Fibroblast of skin of back (primary cell): ENCODE measurements at regions not wholly inside any gene's neighbourhood (a gene's known extent, or its start where the extent isn't known, plus 50 kb on each side); places are given as distances from the start of the nearest gene placed in this dataset.
A peak's percentile ranks its signal among the peaks of the same experiment; 100 is the strongest.

Source experiments
- DNase-seq: peaks from one replicate; pipeline ENCODE4 v3.0.0-alpha.2; 2013

DNA sequence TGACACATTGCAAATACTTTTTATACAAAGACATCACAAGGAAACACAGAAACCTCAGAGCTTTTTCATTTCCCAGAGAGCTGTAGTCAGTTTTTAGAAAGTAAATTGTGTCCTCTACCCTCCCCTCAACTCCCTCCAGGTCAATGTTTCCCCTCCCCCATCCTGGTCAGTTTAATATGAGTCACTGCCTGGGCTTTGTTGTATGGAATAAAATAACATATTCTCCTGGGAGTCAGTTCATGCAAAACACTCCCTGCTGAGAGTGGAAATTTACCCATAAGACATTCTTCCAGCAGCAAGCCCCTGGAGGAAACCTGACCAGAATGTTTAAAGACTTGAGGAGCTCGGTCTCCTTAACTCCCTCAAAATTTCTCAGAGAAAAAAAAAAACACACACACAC lies 270.1 kb upstream of the LDB2 start:
- peak; percentile 90 for DNase-seq

DNA sequence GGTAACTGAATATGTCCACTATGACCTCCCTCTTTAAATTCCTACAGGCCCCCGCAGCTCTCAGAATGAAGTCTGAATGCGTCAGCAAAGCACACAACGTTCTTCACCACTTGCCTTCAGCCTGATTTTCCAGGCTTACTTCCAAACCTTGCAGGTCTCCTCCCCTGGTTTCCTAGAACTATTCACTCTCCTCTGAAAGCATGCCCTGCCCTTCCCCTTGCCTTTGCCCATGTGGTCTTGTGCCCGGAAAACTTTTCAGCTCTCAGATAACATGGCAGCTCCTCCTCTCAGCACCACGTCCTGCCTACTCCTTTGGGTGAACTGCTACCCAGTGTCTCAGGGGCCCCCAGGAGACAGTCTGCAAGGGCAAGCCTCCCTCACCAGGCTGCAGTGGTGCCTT lies 268.5 kb upstream of the LDB2 start:
- no peak for DNase-seq

DNA sequence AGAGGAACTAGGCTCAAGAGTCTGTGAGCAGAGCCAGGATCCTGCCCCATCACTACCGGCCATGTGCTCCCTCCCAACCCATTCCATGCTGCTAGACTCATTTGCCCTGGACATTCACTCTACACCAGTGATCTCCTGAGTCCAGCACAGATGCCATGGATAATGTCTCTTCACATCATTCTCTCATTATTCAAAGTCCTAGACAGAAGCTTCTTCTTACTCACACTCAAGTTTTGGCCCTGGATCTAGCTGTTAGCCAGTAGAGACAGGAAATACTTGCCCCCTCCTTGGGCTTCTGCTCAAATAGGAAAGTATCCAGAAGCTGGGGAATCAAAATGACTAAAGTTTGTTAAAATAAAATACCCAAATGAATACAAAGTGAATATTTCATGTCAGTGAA lies 266.8 kb upstream of the LDB2 start:
- DNase-seq, result no peak

DNA sequence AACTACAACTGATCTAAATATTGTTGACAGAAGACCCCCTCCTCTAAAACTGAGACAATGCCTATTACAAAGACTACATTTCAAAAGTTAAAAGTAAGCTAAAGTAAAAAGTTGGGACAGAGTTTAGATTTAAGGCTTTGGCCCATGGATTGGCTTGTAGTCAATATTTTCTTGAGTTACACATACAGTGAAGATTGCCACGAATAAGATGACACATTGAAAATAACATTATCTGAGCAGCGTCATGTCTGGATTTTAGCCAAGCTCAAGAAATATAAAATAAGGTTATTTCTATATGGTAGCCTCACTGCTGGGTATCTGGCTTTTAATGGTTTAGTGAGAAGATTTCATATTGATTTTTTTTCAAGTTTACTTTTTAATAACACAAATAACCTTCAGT lies 266.2 kb upstream of the LDB2 start:
- DNase-seq, result peak; percentile 72

DNA sequence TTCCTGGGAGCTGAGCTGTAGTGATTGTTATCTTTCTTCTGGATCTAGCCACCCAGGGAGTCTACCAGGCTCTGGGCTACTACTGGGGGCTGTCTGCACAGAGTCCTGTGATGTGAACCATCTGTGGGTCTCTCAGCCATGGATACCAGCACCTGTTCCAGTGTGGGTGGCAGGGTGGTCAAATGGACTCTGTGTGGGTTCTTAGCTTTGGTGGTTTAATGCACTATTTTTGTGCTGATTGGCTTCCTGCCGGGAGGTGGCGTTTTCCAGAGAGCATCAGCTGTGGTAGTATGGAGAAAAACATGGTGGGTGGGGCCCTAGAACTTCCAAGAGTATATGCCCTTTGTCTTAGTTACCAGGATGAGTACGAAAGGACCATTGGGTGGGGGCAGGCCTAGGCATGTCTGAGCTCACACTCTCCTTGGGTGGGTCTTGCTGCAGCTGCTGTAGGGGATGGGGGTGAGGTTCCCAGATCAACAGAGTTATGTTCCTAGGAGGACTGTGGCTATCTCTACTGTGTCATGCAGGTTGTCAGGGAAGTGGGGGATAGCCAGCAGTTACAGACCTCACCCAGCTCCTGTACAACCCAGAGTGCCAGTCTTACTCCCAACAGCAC lies 264.8 kb upstream of the LDB2 start:
- no peak for DNase-seq

GRCh38 chr4:17157304-17157703 lies 258.9 kb upstream of the LDB2 start:
- DNase-seq, result no peak

DNA sequence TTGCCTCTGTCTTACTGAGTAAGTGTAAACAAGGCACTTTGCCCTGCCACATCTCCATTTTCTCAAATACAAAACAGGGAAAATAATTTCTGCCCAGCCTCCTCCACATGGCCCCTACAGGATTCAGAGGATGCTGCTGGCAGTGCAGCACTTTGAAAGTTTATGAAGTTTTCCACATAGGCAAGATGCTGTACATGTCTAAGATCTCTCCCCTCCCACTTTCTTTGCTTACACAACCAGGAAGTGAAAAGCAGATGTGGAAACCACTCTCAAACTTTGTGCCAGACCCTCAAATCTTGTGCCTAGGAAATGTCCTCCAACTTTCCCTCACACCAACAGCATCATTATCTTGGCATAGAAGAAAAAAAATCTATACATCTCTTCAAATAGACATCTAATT lies 257.0 kb upstream of the LDB2 start:
- no peak for DNase-seq

- no peak for DNase-seq
These were observed 255.1 kb upstream of the LDB2 start for GRCh38 chr4:17153572-17153971.

DNA sequence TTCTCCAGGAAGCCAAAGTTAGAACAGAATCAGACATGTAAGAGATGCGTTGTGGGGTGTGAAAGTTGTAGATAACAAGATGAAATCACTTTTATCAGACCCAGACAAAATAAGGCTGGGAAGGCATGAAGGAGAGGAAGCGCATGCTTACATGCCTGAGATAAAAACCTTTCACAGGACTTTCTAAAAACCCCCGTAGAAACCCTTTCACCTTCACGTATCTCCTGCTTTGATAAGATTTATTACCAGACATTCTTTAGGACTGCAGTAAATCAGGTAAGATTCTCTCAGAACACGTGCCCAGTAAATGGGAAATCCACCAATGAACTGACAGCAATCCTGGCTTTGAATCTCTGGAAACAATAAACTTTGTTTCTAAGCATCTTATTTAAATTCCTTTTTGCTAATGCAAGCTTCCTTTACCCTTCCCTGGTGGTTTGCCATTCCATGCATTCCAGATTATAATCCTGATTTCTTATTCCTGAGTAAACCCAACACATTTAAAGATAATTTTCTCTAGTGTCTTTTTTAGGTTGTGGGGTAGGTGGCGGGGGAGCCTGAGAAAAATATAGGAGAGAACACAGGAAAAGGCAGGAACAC lies 254.6 kb upstream of the LDB2 start:
- peak; percentile 34 for DNase-seq

DNA sequence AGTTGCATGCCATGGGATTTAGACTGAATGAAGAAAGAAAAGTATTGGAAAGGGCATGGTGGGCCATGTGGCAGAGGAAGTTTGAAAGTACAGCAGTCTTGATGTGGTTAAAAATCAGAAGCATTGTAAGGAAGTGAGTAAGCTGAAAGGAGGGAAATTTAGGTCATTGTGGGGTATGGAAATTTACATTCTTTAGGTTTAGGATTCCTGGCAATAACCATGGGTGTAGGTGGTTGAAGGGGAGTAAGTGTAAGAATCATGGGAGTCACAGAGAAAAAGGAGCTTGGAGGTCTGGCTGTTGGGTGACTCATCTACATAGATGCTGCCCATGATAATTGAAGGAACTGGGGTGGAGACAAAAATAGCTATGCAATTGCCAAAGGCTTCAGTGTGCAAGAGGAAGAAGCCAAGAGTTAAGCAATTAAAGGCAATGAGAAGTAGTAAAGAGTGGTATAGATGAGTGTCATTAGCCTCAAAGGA lies 243.8 kb upstream of the LDB2 start:
- peak; percentile 98 for DNase-seq

DNA sequence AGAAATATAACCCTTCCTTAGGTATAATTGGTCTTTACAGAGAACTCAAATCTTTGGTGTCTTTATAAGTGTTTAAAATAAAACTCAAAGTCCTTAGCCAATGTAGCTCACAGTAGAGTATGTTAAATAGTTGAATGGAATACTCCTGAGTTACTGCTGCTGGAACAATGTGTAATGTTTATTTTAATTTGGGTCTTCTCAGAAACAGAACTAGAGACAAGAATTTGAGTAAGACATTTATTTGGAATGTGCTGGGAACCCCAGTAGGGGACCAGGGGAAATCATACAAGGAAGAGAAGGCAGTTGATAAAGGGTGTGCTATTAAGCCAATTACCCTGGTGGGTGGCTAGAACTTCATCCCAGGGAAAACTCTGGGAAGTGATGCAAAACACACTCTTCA lies 240.4 kb upstream of the LDB2 start:
- DNase-seq, result peak; percentile 73

DNA sequence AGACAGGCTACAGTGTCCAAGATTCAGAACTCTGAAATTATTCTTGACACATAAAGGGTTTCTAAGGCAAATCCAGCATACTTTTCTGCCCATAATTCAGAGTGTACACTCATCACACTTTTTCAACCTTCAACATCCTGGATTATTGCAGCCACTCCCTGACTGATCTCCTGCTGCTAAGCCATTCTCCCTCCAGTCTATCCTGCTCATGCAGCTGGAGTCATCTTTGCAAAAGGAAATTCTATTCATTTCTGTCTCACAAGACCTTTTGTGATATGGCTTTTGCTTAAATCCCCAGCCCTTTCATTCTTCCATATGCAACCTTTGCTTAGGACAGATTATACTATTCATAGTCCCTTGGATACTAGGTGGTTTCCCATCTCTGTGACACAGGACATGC lies 236.1 kb upstream of the LDB2 start:
- peak; percentile 28 for DNase-seq

DNA sequence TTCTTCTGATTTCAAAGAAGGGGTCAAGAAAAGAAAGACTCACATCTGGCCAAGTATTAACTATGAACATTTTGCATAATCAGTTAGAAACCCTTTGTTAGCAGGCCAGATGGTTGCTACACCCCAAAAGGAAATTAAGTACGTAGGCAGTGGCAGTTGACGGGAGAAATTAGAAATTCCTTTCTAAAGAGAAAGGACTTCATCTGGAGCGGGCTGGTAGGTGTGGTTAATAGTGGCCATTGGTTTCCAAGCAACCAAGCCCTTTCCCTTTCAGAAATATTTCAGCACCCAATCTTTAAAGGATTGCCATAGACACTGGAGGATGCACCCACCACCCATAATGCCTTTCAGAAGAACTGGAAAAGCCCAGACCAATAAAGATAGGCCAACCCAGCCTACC lies 235.7 kb upstream of the LDB2 start:
- DNase-seq, result no peak

DNA sequence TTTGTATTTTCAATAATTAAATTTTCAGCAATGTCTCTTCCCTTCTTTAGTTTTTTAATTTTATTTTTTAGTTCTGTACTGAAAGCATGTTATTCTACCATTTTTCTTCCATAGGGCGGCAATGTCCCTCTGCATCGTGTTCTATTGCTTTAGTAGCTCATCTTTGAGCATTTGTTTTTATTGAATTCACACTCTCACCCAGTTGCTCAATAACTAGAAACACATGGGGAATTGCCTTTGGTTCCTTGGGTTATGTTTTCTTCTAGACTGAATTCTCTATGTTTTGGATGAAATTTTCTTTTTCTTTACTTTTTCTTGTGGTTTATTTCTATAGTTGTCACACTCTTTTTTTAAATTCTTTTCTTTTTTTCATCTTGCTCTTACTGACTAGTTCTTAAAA lies 233.8 kb upstream of the LDB2 start:
- no peak for DNase-seq

GRCh38 chr4:17128268-17128667 lies 229.8 kb upstream of the LDB2 start:
- peak; percentile 60 for DNase-seq

- no peak for DNase-seq
These were observed 228.0 kb upstream of the LDB2 start for GRCh38 chr4:17126321-17126966.

- DNase-seq, result no peak
These were observed 226.3 kb upstream of the LDB2 start for GRCh38 chr4:17124767-17125166.

GRCh38 chr4:17120761-17121160 lies 222.3 kb upstream of the LDB2 start:
- no peak for DNase-seq

- no peak for DNase-seq
These were observed 219.3 kb upstream of the LDB2 start for GRCh38 chr4:17117746-17118145.

GRCh38 chr4:17115583-17115982 lies 217.1 kb upstream of the LDB2 start:
- no peak for DNase-seq

- DNase-seq, result peak; percentile 12
These were observed 213.8 kb upstream of the LDB2 start for GRCh38 chr4:17112292-17112659.

- peak; percentile 32 for DNase-seq
These were observed 210.7 kb upstream of the LDB2 start for GRCh38 chr4:17109126-17109525.

- peak; percentile 93 for DNase-seq
These were observed 204.8 kb upstream of the LDB2 start for GRCh38 chr4:17103231-17103630.

DNA sequence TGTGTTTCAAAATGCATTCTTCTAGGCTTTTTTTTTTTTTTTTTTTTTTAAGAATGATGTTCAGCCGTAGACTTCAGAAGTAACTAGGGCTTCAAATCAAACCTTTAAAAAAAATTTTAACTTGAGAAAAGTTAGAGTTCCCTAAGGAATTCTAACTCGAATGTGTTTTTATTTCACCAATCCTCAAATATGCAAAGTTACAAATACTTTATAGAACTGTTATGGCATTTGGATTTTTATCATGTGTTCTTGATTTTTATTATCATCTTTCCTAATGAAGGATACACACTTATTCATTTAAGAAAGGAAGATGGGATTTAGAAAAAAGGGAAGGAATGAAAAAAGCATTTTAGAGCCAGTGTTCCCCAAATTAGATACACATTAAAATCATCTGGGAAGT lies 200.6 kb upstream of the LDB2 start:
- DNase-seq, result no peak
